Cardiac septum (tissue), 1 donor: ENCODE measurements at regions not wholly inside any gene's neighbourhood (a gene's known extent, or its start where the extent isn't known, plus 50 kb on each side); places are given as distances from the start of the nearest gene placed in this dataset.
"Not testable (repeated sequence)": the region's sequence is repeated elsewhere in the genome, so short reads cannot be mapped to it uniquely, and the experiment has no call there.

Source experiments
- DNase-seq: peaks from one replicate; pipeline ENCODE4 v3.0.0-alpha.2; 2020; ENCODE audit warnings: low spot score
- intact Hi-C: fragments of 100-400 bp; cut with DNase I; formaldehyde crosslinking; loops from one replicate; pipeline ENCODE4 v1.14.0; 2022
- donor health status: DM: no; HTN: no; CAD: no.

GRCh38 chr2:147621656-147622197, 223.1 kb upstream of the ACVR2A start:
- intact Hi-C loops = no loop called here

GRCh38 chr2:147619808-147620207, 225.0 kb upstream of the ACVR2A start:
- no peak for DNase-seq
- intact Hi-C loops = no loop called here

More at GRCh38 chr2:147621656-147622197, 223.1 kb upstream of the ACVR2A start:
- DNase-seq = no peak

GRCh38 chr2:147615726-147616125, 229.1 kb upstream of the ACVR2A start:
- no peak for DNase-seq
- intact Hi-C loops = no loop called here

- intact Hi-C loops = no loop called here
- no peak for DNase-seq
These were observed 229.8 kb upstream of the ACVR2A start for GRCh38 chr2:147614979-147615470.

- DNase-seq = no peak
- intact Hi-C loops = no loop called here
These were observed 230.4 kb upstream of the ACVR2A start for GRCh38 chr2:147614471-147614870.

GRCh38 chr2:147610496-147611040, 234.3 kb upstream of the ACVR2A start:
- no peak for DNase-seq
- intact Hi-C loops = no loop called here

GRCh38 chr2:147609301-147609700, 235.5 kb upstream of the ACVR2A start:
- no peak for DNase-seq
- intact Hi-C loops = no loop called here

GRCh38 chr2:147607379-147607778, 237.4 kb upstream of the ACVR2A start:
- no peak for DNase-seq
- intact Hi-C loops = no loop called here

GRCh38 chr2:147603876-147604275, 241.0 kb upstream of the ACVR2A start:
- intact Hi-C loops = no loop called here
- no peak for DNase-seq

- intact Hi-C loops = no loop called here
- no peak for DNase-seq
These were observed 241.4 kb upstream of the ACVR2A start for GRCh38 chr2:147603447-147603846.

GRCh38 chr2:147600646-147601045, 244.2 kb upstream of the ACVR2A start:
- intact Hi-C loops = no loop called here
- DNase-seq = no peak

GRCh38 chr2:147600223-147600622, 244.6 kb upstream of the ACVR2A start:
- no peak for DNase-seq
- intact Hi-C loops = no loop called here

GRCh38 chr2:147595200-147595599, 249.6 kb upstream of the ACVR2A start:
- DNase-seq = no peak
- intact Hi-C loops = no loop called here

- DNase-seq = no peak
- intact Hi-C loops = no loop called here
These were observed 250.8 kb upstream of the ACVR2A start for GRCh38 chr2:147594038-147594437.

GRCh38 chr2:147592784-147593183, 252.0 kb upstream of the ACVR2A start:
- intact Hi-C loops, DNase-seq: not testable (repeated sequence)

- DNase-seq = no peak
- intact Hi-C loops = no loop called here
These were observed 255.7 kb upstream of the ACVR2A start for GRCh38 chr2:147589127-147589526.

GRCh38 chr2:147588191-147588590, 256.6 kb upstream of the ACVR2A start:
- intact Hi-C loops = no loop called here
- DNase-seq = no peak

GRCh38 chr2:147578529-147578928, 266.3 kb upstream of the ACVR2A start:
- no peak for DNase-seq
- intact Hi-C loops = no loop called here

GRCh38 chr2:147577998-147578380, 266.8 kb upstream of the ACVR2A start:
- intact Hi-C loops = no loop called here
- DNase-seq = no peak

- intact Hi-C loops = no loop called here
- no peak for DNase-seq
These were observed 267.4 kb upstream of the ACVR2A start for GRCh38 chr2:147577323-147577997.

GRCh38 chr2:147575106-147575505, 269.7 kb upstream of the ACVR2A start:
- intact Hi-C loops = no loop called here
- DNase-seq = no peak
